Naive thymus-derived CD4-positive, alpha-beta T cell (primary cell): ENCODE measurements at regions not wholly inside any gene's neighbourhood (a gene's known extent, or its start where the extent isn't known, plus 50 kb on each side); places are given as distances from the start of the nearest gene placed in this dataset.
"Not testable (repeated sequence)": the region's sequence is repeated elsewhere in the genome, so short reads cannot be mapped to it uniquely, and the experiment has no call there.

Experiments used
- ATAC-seq: fragments of 150-1000 bp; cut with Tn5 transposase; 2 replicates; pipeline ENCODE4 v1.10.0; 2021; ENCODE audit warnings: mild to moderate bottlenecking, moderate library complexity
- CTCF ChIA-PET: fragments of 350-600 bp; sonication (Branson Sonifier 250); formaldehyde crosslinking; loops from one replicate; lab custom pipeline; 2021; ENCODE audit warnings: antibody characterized with exemption; lab: Charles Lee
- POLR2A ChIA-PET: fragments of 350-600 bp; sonication (Branson Sonifier 250); formaldehyde crosslinking; loops from one replicate; lab custom pipeline; 2021; ENCODE audit warnings: antibody characterized with exemption, inconsistent platforms; lab: Charles Lee
- DNase-seq, 9 donors: peaks; one replicate each; pipeline versions ENCODE4 v3.0.0 to v3.0.0-alpha.2; 2020 to 2022; ENCODE audit warnings: mixed read lengths in 1 of 9
- H3K27ac ChIP-seq: one replicate; pipeline ENCODE4 v1.7.0; 2013; ENCODE audit warnings: mild to moderate bottlenecking, low read depth, low read length, moderate library complexity
- H3K27me3 ChIP-seq, 2 donors: one replicate each; pipeline ENCODE4 v1.7.0; 2013; ENCODE audit warnings: low read length in 2 of 2, mild to moderate bottlenecking in 2 of 2, moderate library complexity in 2 of 2; ENCODE audit not compliant: control insufficient read depth in 2 of 2, insufficient read depth in 2 of 2
- H3K36me3 ChIP-seq, 3 experiments: 1 replicate in 2 of 3; 2 replicates in 1 of 3; pipeline ENCODE4 v1.7.0; 2013; ENCODE audit warnings: low read length in 3 of 3, mild to moderate bottlenecking in 3 of 3, moderate library complexity in 1 of 3; ENCODE audit not compliant: insufficient read depth in 3 of 3, control insufficient read depth in 2 of 3
- H3K4me1 ChIP-seq, 2 donors: one replicate each; pipeline ENCODE4 v1.7.0; 2013; ENCODE audit warnings: low read length in 2 of 2, mild to moderate bottlenecking in 2 of 2, moderate library complexity in 1 of 2; ENCODE audit not compliant: control insufficient read depth in 2 of 2, insufficient read depth in 2 of 2
- H3K4me3 ChIP-seq: 2 replicates; pipeline ENCODE4 v1.7.0; 2013; ENCODE audit warnings: mild to moderate bottlenecking, low read length
- H3K9me3 ChIP-seq, 3 experiments: 1 replicate in 2 of 3; 2 replicates in 1 of 3; pipeline ENCODE4 v1.7.0; 2013; ENCODE audit warnings: low read length in 3 of 3; ENCODE audit not compliant: control insufficient read depth in 2 of 3
- H3K27ac Mint-ChIP-seq, 9 donors: one replicate each; pipeline ENCODE4 v1.8.0; 2020 to 2022; ENCODE audit warnings: mixed read lengths in 9 of 9, mild to moderate bottlenecking in 8 of 9, moderate library complexity in 5 of 9, inconsistent platforms in 2 of 9
- H3K27me3 Mint-ChIP-seq, 5 donors: one replicate each; pipeline ENCODE4 v1.8.0; 2021 to 2022; ENCODE audit warnings: mixed read lengths in 5 of 5, mild to moderate bottlenecking in 1 of 5
- H3K36me3 Mint-ChIP-seq, 5 donors: one replicate each; pipeline ENCODE4 v1.8.0; 2020 to 2022; ENCODE audit warnings: mixed read lengths in 5 of 5, mild to moderate bottlenecking in 3 of 5, inconsistent platforms in 1 of 5
- H3K4me1 Mint-ChIP-seq, 7 donors: one replicate each; pipeline ENCODE4 v1.8.0; 2020 to 2022; ENCODE audit warnings: mixed read lengths in 7 of 7, mild to moderate bottlenecking in 3 of 7, inconsistent platforms in 1 of 7
- H3K4me3 Mint-ChIP-seq, 10 donors: one replicate each; pipeline ENCODE4 v1.8.0; 2020 to 2022; ENCODE audit warnings: mild to moderate bottlenecking in 10 of 10, mixed read lengths in 10 of 10, moderate library complexity in 6 of 10, inconsistent platforms in 2 of 10
- H3K9me3 Mint-ChIP-seq, 11 donors: one replicate each; pipeline ENCODE4 v1.8.0; 2020 to 2022; ENCODE audit warnings: mixed read lengths in 11 of 11, mild to moderate bottlenecking in 4 of 11, inconsistent platforms in 1 of 11, moderate library complexity in 1 of 11
- intact Hi-C, 2 donors: fragments of 100-400 bp; cut with micrococcal nuclease; formaldehyde crosslinking; loops; one replicate each; pipeline ENCODE4 v1.15.1; 2023

GRCh38 chr13:90493667-90494066 is 853.8 kb upstream of the MIR17HG start:
- H3K27ac ChIP-seq = no peak overlapping the region
- Mint-ChIP-seq H3K27me3 (no peaks in the 10 kb centered on the region), H3K27ac (no peak overlapping the region), H3K36me3 (no peaks in the 10 kb centered on the region), H3K4me3 (no peak overlapping the region), H3K9me3 (peaks cover 3 to 32% (median 10%) of the 10 kb centered on the region in 11 donors), H3K4me1 (no peaks in the 10 kb centered on the region)
- peaks cover 0 to 6% (median 0%) of the 10 kb centered on the region in 3 experiments for H3K9me3 ChIP-seq
- intact Hi-C loops = no loop called here
- H3K4me3 ChIP-seq = no peak overlapping the region
- ChIA-PET POLR2A (no interaction called here), CTCF (no interaction called here)
- ATAC-seq = no peak
- H3K36me3 ChIP-seq = no peaks in the 10 kb centered on the region
- H3K4me1 ChIP-seq = no peaks in the 10 kb centered on the region
- no peak for DNase-seq
- no peaks in the 10 kb centered on the region for H3K27me3 ChIP-seq

- CTCF ChIA-PET, H3K27me3 Mint-ChIP-seq, ATAC-seq, H3K4me1 Mint-ChIP-seq, H3K36me3 ChIP-seq, H3K4me3 Mint-ChIP-seq, intact Hi-C loops, H3K4me3 ChIP-seq, DNase-seq, H3K36me3 Mint-ChIP-seq, H3K4me1 ChIP-seq, H3K27ac Mint-ChIP-seq, POLR2A ChIA-PET, H3K9me3 ChIP-seq, H3K27ac ChIP-seq, H3K27me3 ChIP-seq: not testable (repeated sequence)
- H3K9me3 Mint-ChIP-seq = peaks cover 3 to 32% (median 10%) of the 10 kb centered on the region in 11 donors
These were observed 852.6 kb upstream of the MIR17HG start for GRCh38 chr13:90494849-90495248.

- no peaks in the 10 kb centered on the region for H3K36me3 ChIP-seq
- H3K9me3 Mint-ChIP-seq = peaks cover 0 to 19% (median 4%) of the 10 kb centered on the region in 11 donors
- no peaks in the 10 kb centered on the region for H3K27me3 ChIP-seq
- ChIA-PET CTCF (no interaction called here), POLR2A (no interaction called here)
- H3K4me1 Mint-ChIP-seq = no peaks in the 10 kb centered on the region
- DNase-seq (no peak), ATAC-seq (no peak)
- intact Hi-C loops = no loop called here
- no peaks in the 10 kb centered on the region for H3K36me3 Mint-ChIP-seq
- H3K4me3 Mint-ChIP-seq = no peak overlapping the region
- H3K27ac Mint-ChIP-seq = no peak overlapping the region
- H3K4me3 ChIP-seq = no peak overlapping the region
- H3K4me1 ChIP-seq = no peaks in the 10 kb centered on the region
- no peak overlapping the region for H3K27ac ChIP-seq
- peaks cover 0 to under 1% (median 0%) of the 10 kb centered on the region in 3 experiments for H3K9me3 ChIP-seq
- no peaks in the 10 kb centered on the region for H3K27me3 Mint-ChIP-seq
These were observed 849.4 kb upstream of the MIR17HG start for GRCh38 chr13:90498096-90498495.

- H3K4me3 Mint-ChIP-seq = no peak overlapping the region
- no peaks in the 10 kb centered on the region for H3K4me1 Mint-ChIP-seq
- ChIA-PET POLR2A (no interaction called here), CTCF (no interaction called here)
- Histone ChIP-seq H3K9me3 (no peaks in the 10 kb centered on the region), H3K27ac (no peak overlapping the region), H3K36me3 (no peaks in the 10 kb centered on the region), H3K4me3 (no peak overlapping the region), H3K4me1 (no peaks in the 10 kb centered on the region), H3K27me3 (no peaks in the 10 kb centered on the region)
- no peak overlapping the region for H3K27ac Mint-ChIP-seq
- DNase-seq (no peak), ATAC-seq (no peak)
- H3K9me3 Mint-ChIP-seq = peaks cover 0 to 15% (median 4%) of the 10 kb centered on the region in 11 donors
- intact Hi-C loops = no loop called here
- H3K36me3 Mint-ChIP-seq = no peaks in the 10 kb centered on the region
- no peaks in the 10 kb centered on the region for H3K27me3 Mint-ChIP-seq
These were observed 848.7 kb upstream of the MIR17HG start for GRCh38 chr13:90498816-90499215.

DNA sequence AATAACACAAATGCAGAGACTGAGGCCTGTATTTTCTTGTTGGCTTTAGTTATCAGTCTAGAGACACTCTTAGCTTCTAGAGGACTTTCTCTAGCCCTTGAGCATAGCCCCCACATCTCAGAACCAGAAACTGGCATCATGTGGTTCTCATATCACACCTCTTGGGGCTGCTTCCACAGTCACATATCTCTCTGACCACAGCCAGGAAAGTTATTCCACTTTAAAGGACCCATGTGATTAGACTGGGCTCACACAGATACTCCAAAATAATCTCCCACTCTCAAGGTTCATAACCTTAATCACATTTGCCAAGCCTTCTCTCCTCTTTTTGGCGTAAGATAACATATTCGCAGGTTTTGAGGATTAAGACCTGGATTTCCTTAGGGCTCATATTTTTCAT is 846.9 kb upstream of the MIR17HG start:
- Histone ChIP-seq H3K27me3 (no peaks in the 10 kb centered on the region), H3K27ac (no peak overlapping the region), H3K4me1 (no peaks in the 10 kb centered on the region), H3K9me3 (no peaks in the 10 kb centered on the region), H3K36me3 (no peaks in the 10 kb centered on the region), H3K4me3 (no peak overlapping the region)
- Mint-ChIP-seq H3K27me3 (no peaks in the 10 kb centered on the region), H3K27ac (no peak overlapping the region), H3K4me1 (no peaks in the 10 kb centered on the region), H3K4me3 (no peak overlapping the region), H3K9me3 (peaks cover 0 to 13% (median 4%) of the 10 kb centered on the region in 11 donors), H3K36me3 (no peaks in the 10 kb centered on the region)
- CTCF ChIA-PET = no interaction called here
- intact Hi-C loops = no loop called here
- no peak for ATAC-seq
- DNase-seq = no peak
- POLR2A ChIA-PET = no interaction called here

DNA sequence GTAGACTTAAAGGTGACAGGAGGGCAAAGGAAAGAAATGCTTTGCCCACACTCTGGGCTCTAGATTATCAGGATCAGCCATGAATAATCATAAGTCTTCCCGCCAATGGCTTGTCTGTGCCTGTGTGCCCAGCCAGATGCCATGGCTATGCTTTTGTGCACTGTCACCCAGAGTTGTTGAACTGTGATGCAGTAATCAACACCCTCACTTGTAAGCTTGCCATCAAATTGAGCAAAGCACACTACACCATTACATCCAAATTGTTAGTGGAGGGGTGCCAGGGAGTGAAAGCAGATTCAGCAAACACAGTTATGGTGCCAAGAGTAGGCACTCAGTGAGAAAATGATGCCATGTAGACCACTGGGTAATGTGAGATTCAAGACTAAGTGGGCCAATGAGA is 845.3 kb upstream of the MIR17HG start:
- no peaks in the 10 kb centered on the region for H3K36me3 Mint-ChIP-seq

GRCh38 chr13:90502762-90503161 is 844.7 kb upstream of the MIR17HG start:
- ATAC-seq = no peak
- Histone ChIP-seq H3K9me3 (no peaks in the 10 kb centered on the region), H3K36me3 (no peaks in the 10 kb centered on the region), H3K27me3 (no peaks in the 10 kb centered on the region), H3K4me3 (no peak overlapping the region), H3K4me1 (no peaks in the 10 kb centered on the region), H3K27ac (no peak overlapping the region)
- peaks cover 0 to 12% (median 2%) of the 10 kb centered on the region in 11 donors for H3K9me3 Mint-ChIP-seq
- CTCF ChIA-PET = no interaction called here
- no peak for DNase-seq
- POLR2A ChIA-PET = no interaction called here
- no peak overlapping the region for H3K4me3 Mint-ChIP-seq
- no peaks in the 10 kb centered on the region for H3K4me1 Mint-ChIP-seq
- H3K27ac Mint-ChIP-seq = no peak overlapping the region
- H3K36me3 Mint-ChIP-seq = no peaks in the 10 kb centered on the region
- H3K27me3 Mint-ChIP-seq = no peaks in the 10 kb centered on the region
- intact Hi-C loops = no loop called here

More for the DNA sequence above, 845.3 kb upstream of the MIR17HG start:
- no peak for DNase-seq
- H3K4me3 Mint-ChIP-seq = no peak overlapping the region
- peaks cover 0 to 11% (median 2%) of the 10 kb centered on the region in 11 donors for H3K9me3 Mint-ChIP-seq
- no peak for ATAC-seq
- H3K9me3 ChIP-seq = no peaks in the 10 kb centered on the region
- H3K4me3 ChIP-seq = no peak overlapping the region
- no peaks in the 10 kb centered on the region for H3K36me3 ChIP-seq
- no peaks in the 10 kb centered on the region for H3K27me3 Mint-ChIP-seq
- intact Hi-C loops = no loop called here
- CTCF ChIA-PET = no interaction called here
- H3K27me3 ChIP-seq = no peaks in the 10 kb centered on the region
- POLR2A ChIA-PET = no interaction called here
- H3K27ac ChIP-seq = no peak overlapping the region
- no peak overlapping the region for H3K27ac Mint-ChIP-seq
- H3K4me1 Mint-ChIP-seq = no peaks in the 10 kb centered on the region
- H3K4me1 ChIP-seq = no peaks in the 10 kb centered on the region
